CD4-positive, alpha-beta T cell treated with Interleukin-4 for 4 hours (primary cell): ENCODE measurements at regions not wholly inside any gene's neighbourhood (a gene's known extent, or its start where the extent isn't known, plus 50 kb on each side); places are given as distances from the start of the nearest gene placed in this dataset.

ENCODE experiments used
- DNase-seq: peaks from one replicate; pipeline ENCODE4 v3.0.0-alpha.2; 2020

- no peak for DNase-seq
Observed at GRCh38 chr11:70776914-70777532, 378.7 kb downstream of the CTTN start.

DNA sequence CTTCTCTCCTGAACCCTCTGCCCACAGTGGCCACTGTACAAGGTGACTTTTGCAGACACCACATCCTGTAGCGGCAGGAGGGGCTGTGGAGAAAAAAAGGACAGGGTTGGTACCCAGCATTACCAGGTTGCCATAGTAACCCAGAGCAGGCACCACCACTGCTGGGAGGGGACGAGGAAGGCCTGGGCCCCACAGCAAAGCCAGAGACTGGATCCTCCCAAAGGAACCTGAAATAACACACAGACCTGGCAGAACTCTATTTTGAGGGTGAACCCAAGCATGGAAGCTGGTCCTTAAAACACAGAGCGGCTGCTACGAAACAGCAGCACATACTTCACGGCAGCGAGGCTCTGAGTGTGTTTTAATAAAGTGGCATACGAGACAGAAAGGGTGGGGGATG lies 380.6 kb downstream of the CTTN start:
- no peak for DNase-seq

DNA sequence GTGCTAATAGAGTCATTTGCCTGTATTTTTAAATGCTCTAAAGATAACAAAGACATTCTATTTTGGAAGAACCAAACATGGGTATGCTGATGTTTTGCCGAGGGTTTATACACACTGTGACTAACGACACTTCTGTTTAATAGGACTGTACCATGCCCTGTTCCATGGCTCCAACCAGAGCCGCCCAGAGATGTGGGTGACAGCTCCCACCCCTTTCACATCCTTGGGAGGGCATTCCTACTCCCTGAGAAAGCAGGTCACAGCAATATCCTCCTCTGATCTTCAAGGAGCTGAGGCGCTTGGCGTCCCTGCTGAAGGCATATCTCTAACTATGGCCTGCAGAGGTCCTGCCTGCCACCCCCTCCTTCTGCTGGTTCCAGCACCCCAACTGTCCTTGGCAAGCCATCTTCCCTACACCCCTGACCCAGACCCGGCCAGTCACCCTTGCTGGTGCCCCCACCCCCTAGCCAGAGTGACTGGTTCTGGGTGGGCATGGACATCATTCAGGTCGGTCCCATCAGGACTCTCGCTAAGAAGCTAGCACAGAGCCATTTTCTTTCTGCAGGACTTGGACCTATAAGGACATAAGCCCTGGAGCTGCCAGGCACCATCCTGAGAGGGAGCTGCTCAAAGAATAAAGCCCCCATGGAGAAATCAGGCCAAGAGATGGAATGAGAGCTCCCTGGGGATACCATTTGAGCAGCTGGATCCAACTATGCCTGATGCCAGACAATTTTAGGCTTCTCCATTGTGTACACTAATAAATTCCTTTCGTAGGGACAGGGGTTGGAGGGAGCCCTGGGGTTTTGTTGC lies 381.3 kb downstream of the CTTN start:
- DNase-seq = no peak

GRCh38 chr11:70780246-70780535 lies 381.9 kb downstream of the CTTN start:
- DNase-seq = no peak

DNA sequence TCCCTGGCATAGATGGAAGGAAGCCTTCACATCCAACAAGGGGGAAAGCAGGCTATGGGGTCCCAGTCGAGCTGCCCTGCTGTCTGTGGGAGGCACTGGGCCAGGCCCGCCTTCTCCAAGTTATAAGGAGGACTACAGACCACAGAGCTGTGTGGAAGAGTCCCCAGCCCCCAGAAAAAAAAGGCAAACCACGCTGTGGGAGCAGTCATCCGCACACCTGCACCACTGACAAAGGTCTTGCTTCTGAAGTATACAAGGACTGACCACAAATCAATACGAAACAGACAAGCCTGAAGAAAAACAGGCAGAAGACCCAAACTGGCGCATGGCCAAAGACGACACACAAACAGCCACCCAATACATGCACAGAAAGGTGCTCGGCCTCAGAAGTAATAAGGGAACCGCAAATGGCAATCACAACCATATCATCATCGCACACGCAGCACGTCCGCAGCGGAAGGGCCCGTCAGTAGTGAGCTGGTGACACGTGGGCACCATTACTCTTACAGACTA lies 384.1 kb downstream of the CTTN start:
- DNase-seq = no peak

DNA sequence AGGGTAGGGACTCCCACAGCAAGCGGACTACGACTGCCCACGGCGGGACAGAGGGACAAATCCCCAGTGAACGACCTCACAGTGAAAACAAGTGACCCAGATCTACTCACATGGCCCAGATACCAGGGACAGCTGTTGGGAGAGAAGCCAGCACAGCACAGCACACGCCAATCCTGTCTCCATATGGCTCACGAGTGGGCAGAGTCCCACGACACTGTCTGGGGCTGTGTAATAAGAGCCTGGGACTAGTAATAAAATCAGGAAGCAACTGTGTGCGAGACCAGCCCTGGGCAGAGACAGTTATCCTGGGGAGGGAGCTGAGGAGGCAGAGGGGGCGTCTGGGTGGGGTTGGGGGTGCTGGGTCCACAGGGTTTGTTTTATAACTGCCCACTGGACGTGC lies 385.0 kb downstream of the CTTN start:
- DNase-seq = no peak

- DNase-seq = no peak
Observed at GRCh38 chr11:70783821-70784220, 385.5 kb downstream of the CTTN start.

DNA sequence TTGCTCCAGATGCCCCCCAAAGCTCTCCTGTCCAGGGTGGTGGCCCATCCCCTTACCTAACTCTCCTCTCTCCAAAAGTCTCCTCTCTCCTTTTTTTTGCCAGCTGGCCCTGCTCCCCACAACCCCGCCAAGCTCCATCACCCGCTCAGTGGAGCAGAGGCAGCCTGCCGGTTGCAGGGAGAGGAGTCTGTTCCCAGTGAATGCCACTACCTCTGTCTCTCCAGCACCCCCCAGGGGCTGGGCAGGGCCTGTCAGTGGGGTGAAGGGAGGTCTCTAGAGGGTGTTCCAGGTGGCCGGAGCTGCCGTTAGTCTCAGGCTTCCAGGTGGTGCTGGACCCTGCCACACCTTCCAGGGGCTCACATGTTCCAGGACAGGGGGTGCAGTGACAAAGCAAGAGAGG lies 387.0 kb downstream of the CTTN start:
- no peak for DNase-seq

DNA sequence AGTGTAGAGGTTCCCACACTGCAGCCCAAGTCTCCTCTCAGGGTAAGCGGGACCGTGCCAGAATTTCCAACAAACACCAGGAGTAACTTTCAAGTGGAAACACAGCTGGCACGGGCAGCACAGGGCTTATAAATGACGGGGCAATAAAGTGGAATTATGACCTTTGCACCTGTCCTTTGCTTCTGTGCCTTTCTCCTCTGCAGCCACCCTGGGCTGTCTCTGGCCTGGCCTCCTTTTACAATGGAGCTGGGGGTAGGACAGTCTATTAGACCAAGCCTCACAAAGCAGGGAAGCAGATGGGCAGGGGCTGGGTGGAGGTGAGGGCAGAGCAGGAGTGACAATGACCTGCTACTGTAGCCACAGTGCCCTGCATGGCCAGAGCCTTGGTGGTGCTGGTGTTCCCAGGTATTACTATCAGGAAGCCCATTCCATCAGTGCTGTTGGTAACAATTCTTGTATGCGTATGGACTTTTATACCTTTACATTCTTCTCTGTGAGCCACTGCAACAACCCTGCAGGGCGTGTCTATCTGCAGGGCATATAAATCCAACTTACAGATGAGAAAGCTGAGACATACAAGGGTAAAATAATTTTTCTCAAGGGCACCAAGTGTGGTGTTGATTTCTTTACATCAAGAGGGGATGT lies 387.8 kb downstream of the CTTN start:
- no peak for DNase-seq

GRCh38 chr11:70788248-70789022 lies 390.1 kb downstream of the CTTN start:
- DNase-seq = no peak

GRCh38 chr11:70790671-70791300 lies 392.5 kb downstream of the CTTN start:
- no peak for DNase-seq

- no peak for DNase-seq
Observed at GRCh38 chr11:70796648-70797227, 398.4 kb downstream of the CTTN start.

DNA sequence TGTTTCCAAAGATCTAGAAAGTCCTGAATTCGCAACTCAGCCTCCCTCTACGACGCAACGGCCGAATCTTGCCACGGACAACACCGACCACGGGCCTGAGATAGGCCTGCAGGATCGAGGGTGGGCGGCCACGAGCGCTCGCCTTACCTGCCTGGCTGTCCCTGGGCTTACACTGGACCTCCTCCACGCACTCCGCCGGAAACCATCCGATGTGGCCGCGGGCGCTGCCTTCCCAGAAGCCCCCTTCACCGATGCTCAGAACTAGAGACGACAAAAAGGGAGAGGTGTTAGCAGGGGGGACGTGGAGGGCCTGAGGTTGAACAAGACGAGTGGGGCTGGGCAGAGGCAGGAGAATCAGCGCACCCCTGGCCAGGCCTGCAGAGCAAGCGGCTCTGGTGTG lies 400.0 kb downstream of the CTTN start:
- no peak for DNase-seq

GRCh38 chr11:70799386-70799785 lies 401.1 kb downstream of the CTTN start:
- DNase-seq = no peak

- DNase-seq = no peak
Observed at GRCh38 chr11:70802185-70802584, 403.9 kb downstream of the CTTN start.

DNA sequence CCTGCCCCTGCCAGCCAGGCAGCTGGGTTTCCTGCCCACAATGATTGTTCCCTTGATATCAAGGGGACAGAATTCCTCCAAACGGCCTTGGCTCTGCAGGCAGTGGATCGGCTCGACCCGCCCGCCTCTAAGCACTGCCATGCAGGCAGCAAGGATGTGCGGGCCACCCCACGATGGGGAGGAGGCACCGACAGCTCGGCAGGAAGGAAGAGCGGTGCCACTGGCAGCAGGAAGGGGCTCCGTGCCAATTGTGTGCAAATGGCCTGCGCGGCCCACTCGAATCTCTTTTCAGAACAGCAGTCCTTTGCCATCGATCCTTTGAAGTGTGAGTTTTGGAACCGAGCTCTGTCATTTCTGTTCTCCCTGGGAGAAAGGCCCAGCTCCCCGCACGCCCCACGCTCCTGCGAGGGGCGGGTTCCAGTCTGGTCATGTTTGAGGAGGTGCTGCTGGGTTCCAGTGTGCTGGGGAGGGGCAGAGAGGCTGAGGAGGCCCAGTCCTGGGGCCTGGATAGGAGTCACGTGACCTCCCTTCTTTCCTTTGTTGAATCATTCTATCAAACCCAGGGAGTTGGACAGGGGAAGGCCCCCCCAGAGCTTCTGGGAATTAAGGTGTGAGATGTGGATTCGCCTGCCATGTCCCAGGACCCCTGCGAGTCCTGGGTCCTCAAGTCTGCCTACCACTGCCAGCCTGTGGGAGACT lies 406.0 kb downstream of the CTTN start:
- no peak for DNase-seq

DNA sequence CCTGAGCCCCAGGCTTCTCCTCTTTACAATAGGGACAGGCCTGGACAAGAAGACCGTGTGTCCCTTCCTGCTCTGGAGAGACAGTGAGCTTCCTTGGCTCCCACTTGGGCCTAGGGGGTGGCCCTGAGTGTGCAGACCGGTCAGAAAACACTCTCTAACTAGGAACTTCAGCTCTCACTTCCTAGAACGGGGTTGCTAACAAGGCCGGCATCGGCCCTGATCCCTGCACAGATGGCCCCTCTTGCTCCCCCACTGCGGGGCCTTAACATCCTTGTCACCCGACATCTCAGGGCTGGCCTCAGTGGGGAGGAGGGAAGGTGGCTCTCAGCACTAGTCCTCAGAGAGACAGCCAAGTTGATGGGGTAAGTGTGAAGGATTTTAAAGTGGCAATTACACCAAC lies 406.9 kb downstream of the CTTN start:
- DNase-seq = no peak

GRCh38 chr11:70805971-70806370 lies 407.6 kb downstream of the CTTN start:
- no peak for DNase-seq

GRCh38 chr11:70806461-70807194 lies 408.3 kb downstream of the CTTN start:
- no peak for DNase-seq

DNA sequence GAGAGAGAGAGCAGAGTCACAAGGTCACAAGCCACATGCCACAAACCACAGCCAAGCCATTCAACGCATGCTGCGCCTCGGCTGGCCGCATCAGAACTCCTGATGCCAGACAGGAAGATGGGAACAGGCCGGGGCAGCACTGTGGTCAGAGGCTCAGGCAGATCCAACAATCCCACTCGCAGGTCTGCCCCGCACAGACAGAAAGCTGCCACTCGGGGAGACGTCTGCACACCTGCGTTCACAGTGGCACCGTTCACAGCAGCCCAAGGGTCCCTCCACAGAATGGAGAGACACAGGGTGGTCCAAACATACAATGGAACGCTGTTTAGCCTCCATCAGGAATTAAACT lies 408.8 kb downstream of the CTTN start:
- DNase-seq = no peak

GRCh38 chr11:70808686-70809375 lies 410.5 kb downstream of the CTTN start:
- DNase-seq = no peak
